HG03457 (cell line): ENCODE measurements at regions not wholly inside any gene's neighbourhood (a gene's known extent, or its start where the extent isn't known, plus 50 kb on each side); places are given as distances from the start of the nearest gene placed in this dataset.

Source experiments
- ATAC-seq: cut with Tn5 transposase; IDR thresholded peaks from one replicate; pipeline ENCODE4 v1.9.1; 2021; ENCODE audit warnings: moderate number of reproducible peaks; ENCODE audit not compliant: unreplicated experiment

DNA sequence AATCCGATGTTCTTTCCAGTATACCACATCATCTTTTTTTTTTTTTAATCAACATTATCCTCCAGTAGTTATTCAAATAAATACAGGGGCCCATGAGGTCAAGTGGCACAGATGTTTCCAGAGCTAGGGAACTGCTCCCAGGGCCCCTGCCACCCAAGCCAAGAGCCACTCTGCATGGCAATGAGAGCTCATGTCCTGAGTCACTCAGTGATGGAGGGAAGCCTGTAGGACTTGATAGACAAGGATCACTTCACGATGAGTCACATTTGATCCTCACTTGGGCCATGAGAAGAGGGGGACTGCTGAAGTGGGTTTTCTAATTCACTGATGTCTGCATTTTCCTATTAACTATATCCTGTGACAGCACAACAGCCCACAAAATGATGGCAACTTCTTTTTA is 127.0 kb upstream of the PKDCC start:
- no peak for ATAC-seq

DNA sequence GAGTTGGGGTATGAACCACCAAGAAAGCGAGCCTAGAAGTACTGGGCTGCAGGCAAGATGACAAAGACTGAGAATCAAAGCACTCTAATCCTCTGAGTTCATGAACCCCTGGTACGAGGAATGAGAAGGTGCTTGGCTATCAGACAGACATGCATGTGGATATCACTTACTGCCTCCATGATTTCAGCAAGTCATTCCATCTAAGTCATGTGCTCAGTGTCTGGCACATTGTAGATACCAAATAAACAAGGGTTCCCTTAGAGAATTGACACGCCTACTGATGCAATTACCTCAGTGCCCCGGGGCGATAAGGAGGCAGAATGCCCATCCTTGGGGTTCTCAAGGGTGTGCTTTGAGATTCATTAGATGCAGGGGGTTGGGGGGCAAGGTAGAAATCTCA is 125.6 kb upstream of the PKDCC start:
- ATAC-seq: no peak

DNA sequence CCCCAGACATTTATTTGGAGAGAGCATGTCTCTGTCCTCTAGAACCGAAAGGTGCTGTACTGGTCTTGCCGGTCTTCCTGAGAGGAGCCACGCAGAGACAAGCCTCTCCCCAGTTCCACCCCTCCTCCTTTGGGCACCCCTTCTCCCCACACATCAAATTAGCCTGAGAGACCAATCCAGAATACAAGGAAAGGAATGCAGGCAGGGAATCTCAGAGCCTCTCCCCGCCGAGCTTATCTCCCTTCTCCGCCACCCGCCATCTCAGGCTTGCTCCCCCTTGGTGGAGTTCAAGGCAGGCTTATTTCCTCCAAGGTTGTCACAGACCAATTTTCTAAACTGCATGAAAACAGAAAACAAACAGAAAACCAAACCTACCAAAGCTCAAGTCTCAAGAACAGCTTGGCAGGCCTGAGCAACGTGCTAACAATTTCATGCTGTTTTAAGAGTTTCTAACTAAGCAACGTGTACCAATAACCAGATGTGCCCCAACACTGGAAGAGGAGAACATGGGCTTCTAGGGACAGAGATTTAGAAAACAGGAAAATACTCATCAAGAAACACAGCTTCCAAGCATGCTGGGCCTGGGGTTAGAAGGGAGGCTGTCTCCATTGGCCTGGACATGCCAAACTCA is 124.5 kb upstream of the PKDCC start:
- no peak for ATAC-seq

DNA sequence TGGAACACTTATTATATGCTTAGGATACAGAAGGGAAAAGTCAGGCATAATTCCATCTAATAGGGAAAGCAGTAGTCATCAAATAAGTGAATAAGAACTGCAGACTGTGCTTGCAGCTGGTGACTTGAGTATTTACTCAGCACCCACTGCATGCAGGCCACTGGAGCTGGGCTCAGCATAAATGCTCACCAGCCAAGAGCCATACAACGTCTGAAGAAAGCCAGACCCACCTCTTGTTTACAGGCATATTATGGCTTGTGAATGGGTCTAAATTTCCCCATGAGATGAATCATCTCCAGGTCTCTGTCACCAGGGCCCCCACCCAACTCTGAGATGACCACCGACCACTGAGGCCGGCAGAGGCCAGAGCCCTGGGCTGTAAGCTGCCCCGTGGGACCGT is 123.8 kb upstream of the PKDCC start:
- ATAC-seq: no peak

DNA sequence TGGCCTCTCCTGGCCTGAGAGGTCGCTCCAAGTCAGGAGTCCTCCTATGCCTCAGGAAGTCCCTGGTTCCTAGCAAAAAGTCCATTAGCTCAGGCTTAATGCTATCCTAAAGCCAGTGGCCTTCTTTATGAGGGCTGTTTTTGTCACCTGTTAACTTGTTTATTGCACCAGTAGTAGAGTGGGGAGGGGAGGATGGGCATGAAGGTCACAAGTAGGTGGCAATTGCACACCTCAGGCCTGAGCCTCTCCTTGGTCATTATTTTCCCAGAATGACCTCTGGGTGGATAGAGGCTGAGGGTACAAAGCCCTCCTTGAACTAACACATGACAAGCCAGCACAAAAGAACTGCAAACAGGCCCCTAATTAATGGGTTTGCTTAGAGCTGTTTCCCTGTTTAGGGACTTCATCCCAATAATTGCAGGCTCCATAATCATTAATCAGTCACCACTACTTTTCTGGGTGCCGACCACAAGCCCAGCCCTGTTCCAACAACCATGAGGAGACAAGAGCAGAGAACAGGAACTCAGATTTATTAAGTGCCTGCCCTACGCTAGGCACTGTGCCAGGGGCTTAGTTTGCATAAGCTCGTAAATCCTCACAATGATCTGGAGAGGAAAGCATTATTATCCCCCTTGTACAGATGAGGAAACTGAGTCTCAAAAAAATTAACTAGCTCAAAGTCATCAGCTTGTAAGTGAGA is 123.0 kb upstream of the PKDCC start:
- ATAC-seq: no peak

DNA sequence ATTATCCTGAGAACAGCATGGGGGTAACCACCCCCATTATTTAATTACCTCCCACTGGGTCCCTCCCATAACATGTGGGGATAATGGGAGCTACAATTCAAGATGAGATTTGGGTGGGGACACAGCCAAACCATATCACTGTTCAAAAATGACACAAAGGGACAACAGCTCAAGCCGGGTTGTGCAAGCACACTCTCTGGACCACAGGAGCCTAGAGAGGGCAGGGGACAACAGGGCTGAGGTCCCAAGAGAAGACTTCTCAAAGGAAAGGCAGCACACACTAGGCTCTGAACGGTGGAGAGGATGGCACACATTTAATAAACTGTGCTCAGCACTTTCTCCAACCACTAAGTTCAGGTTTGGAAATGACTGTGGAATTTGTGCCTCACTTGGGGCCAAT is 122.1 kb upstream of the PKDCC start:
- no peak for ATAC-seq

DNA sequence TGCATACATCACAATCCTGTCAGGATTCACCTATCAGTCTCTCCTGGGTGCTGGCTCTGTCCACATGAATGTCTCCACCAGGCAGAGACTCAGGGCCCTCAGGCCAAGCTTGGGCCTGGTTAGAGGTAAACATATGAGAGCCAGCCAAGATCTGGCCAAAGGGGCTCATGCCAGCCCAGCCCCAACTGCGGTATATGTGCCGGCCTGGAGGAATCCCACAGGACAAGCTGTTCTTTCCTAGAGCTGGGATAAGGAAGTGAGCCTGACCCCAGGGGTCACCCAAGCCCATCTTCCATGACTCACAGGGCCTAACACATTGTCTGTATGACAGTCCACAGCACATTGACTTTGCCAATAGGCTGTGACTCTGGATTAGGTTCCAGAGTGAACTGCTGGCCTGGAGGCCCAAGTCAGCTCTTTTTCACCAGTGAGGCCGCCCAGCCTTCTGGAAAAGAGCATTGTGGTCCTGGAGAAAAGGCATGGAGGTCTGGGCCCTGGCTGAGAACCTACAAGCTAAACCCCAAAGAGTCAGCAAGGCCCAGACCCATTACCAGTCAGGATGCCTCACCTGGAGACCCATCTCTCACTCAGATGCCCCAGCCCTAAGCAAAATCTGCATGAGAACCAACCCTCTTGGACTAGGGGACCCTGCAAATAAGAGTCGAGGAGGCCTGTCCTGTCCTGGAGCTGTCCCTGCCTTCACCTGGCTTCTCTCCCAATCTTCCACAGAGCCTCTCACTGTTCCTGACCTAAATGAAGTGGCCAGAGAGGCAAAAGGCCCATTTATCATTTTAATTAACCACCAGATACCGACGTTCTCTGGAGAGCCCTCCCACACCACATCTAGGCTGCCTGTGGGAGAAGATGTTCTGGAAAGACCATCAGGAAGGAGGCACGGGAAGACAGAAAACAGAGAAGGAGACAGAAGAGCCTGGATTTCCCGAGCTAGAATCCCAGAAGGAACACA is 120.9 kb upstream of the PKDCC start:
- ATAC-seq: no peak

DNA sequence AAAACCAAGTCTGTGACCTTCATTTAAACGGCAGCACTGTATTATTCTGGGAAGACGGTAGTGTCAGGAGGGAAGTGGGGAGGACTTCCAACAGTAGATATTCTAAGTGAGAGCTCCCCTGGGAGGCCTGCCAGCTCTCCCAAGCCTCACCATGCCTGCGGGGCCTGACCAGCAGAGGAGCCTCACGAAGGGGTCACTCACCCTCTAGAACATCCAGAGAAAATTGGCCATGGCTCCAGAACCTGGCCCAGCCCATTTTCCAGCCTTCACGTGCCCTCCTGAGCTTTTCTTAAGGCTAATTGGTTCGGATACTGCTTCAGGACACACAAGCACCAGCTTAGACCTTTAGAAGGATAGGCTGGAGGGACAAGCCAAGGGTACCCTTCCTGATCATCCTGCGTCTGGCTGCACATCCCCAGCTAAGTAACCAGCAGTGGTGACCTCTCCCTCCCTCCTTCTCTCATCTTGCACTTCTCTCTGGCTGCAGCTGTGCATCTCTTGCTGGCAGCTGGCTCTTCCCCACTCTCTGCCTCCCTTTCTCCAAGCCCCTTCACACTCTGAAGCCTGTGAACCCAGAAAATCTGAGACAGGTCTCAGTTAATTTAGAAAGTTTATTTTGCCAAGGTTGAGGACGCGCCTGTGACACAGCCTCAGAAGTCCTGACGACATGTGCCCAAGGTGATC is 120.1 kb upstream of the PKDCC start:
- no peak for ATAC-seq

DNA sequence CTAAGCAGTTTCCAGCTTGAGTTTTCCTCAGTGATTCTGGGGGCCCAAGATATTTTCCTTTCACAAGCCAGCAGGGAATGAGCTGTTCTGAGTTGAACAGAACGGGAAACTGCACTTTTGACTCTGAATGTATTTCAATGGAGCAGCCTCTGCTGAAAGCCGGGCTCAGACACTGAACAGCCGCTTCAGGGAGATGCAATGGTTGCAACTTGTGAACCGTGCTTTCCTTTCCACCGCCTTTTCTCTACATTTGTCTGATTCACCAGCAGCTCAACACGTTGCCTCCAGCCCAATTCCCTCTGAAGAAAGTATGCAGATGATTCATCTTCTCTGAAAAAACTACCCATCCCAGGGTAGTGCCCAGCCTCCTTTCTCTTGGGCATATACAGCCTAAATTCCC is 119.3 kb upstream of the PKDCC start:
- ATAC-seq: no peak

DNA sequence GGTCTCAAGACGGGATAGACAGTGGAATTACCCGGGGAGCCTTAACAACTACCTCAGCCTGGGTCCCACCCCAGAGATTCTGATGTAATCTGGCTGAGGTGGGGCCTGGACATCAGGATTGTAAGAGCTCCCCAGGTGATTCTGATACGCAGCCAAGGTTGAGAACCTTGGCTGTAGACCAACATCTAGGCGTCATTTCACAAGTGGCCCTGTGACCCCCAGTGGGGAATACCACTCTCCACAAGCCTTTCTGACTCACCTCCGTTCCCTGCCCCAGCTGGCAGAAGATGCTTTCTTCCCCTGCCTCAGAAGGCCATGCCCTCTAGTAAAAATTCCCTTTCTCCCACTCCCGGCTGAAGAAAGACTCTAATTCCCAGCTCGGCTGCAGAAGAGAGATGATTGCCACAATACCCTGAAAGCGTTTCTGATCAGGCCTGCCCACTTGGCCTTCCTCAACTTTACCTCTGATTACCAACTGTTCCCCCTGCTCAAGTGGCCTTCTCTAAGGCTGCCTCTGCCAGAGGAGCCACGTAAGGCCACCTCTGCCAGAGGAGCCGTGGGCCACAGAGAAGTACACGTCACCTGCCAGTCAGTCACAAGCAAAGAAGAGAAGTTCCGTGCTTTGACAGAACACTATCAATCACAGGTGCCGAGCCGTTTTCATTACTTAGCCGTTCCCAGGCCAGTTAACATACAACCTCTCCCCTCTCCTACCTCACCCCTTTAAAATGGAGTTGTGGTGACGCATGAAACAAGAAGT is 116.8 kb upstream of the PKDCC start:
- ATAC-seq: no peak

DNA sequence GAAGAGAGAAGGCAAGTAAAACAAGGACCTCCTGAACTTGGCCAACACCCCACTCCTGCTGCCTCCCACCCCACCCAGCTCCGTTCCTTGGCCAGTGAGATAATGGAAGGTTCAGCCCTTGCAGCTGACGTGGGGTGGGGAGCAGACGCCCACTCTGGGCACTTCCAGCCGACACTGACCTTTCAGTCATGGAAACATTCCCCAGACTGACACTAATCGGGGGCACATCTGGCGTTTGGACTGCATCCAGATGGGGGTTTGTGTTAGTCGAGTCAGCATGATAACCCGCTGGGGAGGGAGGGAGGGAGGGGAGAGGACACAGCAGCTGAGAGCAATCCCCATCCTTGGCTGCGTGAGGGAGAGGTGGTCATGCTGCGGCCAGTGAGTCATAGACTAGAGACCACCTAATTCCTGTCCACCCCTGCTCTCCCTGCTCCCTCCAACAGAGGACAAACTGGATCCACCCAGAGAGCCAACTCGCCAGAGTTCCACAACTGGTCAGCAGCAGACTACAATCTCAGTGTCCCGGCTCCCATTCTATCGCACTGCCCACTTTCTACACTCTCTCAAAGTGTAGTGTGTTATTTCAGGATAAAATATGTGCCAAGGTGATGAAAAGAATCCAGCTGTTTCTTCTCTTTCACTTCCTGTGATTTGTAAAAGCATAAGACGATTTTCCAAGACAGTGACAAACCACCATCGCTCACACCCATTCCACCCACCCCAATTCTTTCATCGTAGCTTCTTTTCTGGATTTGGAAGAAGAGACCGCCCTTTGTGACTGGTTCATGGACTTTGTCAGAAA is 115.4 kb upstream of the PKDCC start:
- ATAC-seq: no peak

DNA sequence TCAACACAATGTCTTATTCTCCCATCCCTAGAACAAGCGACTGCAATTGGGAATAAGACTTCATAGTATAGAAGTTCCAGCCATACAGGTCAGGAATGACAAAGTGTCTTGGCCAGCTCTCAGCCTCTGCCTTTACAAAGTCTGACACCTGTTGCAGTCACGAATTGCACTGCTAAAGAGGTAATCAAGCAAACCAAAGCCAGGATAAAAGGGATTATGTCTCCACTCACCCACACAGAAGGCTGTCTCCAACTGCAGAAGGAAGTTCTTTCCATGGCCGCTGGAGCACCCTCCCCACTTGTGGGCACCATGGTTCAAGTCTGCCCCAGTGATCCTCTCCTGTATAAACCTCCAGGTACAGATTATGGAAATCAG is 114.8 kb upstream of the PKDCC start:
- ATAC-seq: no peak

DNA sequence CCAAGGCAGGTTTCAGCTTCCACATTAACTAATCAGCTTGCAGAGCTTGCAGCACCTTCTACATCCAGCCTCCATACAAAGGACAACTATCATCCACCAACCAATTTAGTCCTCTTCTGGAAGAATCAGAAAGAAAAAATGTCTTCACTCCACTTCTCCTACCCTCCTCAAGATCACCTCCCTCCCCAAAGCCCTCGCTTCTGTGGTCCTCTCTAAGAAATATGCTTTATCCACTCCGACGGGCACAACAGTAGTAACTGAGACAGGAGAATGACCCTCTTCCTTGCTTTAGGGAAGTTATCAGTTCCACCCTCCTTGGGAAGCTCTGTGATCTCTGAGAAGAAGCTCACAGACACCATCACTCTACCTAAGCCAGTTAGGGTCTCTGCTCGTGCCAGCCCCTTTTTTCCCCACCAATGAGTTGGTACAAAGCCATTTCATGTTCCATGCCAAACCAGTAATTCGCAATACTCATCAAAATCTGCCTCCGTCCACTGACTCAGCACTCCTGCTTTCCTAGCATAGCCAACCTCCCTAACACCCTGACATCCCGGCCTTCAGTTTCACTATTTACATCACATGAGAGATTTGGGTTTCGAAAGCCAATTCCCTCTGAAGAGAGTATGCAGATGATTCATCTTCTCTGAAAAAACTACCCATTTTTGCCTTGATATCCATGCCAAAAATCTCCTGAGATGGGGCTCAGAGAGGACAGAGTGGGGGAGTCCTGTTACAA is 114.1 kb upstream of the PKDCC start:
- ATAC-seq: no peak

DNA sequence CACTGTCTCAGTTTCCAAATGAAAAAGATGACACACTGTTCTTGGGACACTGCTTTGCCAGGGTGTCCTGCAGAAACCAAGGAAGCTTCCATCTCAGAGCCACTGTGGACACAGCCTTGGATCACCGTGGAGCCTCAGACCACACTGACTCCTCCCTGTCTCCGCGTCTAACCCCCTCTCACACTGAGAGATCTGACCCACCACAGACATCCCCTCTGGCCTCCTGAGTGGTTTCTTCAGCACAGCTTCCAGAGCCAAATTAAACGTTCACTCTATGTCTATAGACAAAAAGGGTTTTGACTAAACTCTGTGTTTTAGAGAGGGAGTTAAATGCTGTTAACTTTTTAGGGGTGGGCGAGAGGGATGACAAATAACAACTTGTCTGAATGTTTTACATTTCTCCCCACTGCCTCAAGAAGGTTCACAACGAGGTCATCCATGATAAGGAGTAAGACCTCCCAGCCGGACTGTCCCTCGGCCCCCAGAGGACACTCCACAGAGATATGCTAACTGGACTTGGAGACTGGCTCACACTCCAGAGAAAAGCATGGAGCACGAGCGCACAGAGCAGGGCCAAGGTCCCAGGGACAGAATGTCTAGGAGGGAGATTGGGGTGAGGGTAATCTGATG is 113.4 kb upstream of the PKDCC start:
- ATAC-seq: no peak

DNA sequence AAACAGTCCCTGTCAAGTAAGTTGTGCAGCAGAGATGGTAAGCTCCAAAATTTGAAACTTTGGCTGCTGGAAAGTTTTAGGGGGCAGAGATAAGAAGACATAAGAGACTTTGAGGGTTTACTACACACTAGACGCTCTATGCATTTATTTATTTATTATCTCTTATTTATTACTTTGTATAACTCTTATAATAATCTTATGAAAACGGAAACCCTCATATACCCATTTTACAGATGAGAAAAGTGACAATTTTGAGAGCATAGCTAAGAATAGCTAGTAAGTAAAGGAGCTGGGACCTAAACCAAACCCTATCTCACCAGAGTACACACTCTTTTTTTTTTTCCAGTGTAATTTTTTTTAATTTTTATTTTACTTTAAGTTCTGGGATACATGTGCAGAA is 112.8 kb upstream of the PKDCC start:
- ATAC-seq: no peak

DNA sequence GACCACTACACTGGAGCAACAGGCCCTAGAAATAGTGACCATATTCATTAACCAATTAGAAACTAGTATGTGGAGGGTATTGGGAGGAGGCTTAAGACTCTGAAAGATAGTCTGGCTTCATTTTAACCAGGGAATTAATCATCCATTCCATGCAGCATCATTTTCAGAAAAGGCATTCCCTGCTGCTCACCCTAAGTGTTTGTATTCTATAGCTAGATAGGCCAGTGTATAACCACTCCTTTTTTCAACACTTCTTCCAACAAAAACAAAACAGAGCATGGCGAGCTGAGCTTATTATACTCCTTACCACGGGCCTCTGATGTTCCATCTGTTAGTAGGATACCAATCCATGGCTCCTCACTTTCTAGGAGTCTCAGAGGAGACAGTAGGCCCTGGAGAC is 112.0 kb upstream of the PKDCC start:
- no peak for ATAC-seq

DNA sequence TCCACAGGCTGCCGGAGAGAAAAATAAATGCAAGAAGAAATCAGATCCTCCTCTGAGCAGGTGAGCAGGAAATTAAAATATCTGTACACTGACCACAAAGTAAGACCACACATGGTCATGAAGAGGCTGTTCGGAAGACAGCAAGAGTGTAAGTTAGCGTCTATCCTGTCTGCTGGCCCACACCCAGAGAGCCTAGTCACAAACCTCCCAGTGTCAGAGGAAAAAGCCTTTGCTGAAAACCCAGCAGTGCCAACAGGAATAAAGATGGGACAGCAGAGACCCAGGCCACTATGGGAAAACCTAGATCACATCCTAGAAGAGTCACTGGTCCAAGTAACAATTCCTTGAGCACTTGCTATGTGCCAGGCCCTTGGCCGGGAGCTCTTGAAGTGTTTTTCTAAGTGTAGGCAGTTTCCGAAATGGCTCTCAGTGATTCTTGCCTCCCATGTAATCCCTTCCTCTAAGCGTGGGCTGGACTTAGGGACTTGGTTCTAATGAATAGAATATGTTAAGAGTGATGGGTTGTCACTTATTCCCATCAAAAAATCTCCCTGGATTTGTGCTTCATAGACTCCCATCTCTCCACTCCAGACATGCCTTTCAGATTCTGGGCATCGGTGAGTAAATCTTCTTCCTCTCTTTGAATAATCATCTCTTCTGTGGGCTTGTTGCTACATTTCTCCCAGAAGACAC is 110.9 kb upstream of the PKDCC start:
- ATAC-seq: no peak

DNA sequence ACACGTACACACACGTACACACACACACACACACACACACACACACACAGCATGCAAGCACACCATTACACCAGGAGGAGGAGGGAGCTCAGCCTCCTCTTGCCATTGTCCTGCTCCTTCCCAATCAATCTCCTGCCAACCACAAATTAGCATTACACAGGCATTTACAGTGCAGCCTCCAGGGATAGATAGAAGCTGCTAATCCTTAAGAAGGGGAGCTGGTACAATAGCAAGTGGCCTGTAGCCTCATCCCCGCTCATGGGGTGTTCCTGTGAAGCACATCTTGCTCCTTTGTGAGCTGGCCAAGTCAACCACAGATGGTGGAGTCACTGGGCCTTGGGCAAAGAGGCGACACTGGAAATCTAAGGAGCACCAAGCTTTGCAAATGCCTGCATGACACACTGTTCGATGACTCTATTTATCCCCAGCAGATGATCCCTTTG is 110.3 kb upstream of the PKDCC start:
- no peak for ATAC-seq
